DND-41 (cell line): ENCODE measurements at regions not wholly inside any gene's neighbourhood (a gene's known extent, or its start where the extent isn't known, plus 50 kb on each side); places are given as distances from the start of the nearest gene placed in this dataset.

Experiments
- ATAC-seq: fragments of 200-7000 bp; cut with Tn5 transposase; 3 replicates; pipeline ENCODE4 v1.9.1; 2021; ENCODE audit warnings: low read depth; ENCODE audit not compliant: insufficient read depth
- DNase-seq: peaks from one replicate; pipeline ENCODE4 v3.0.0-alpha.2; 2020
- H2AFZ ChIP-seq: 2 replicates; pipeline ENCODE4 v1.6.0; 2012; ENCODE audit warnings: low read depth, low read length
- H3K27ac ChIP-seq: 2 replicates; pipeline ENCODE4 v1.5.1; 2012; ENCODE audit warnings: low read length, inconsistent platforms
- H3K27me3 ChIP-seq: fragments of 200-600 bp; sonication (generic); 2 replicates; pipeline ENCODE4 v1.6.0; 2012; ENCODE audit warnings: low read length, mild to moderate bottlenecking, inconsistent platforms; ENCODE audit not compliant: insufficient read depth, poor library complexity
- H3K36me3 ChIP-seq: 2 replicates; pipeline ENCODE4 v1.5.1; 2012; ENCODE audit warnings: low read length, inconsistent platforms; ENCODE audit not compliant: insufficient read depth
- H3K4me1 ChIP-seq: 2 replicates; pipeline ENCODE4 v1.5.1; 2012; ENCODE audit warnings: mild to moderate bottlenecking, low read length; ENCODE audit not compliant: insufficient read depth
- H3K4me2 ChIP-seq: 2 replicates; pipeline ENCODE4 v1.6.0; 2012; ENCODE audit warnings: mild to moderate bottlenecking, moderate library complexity, low read length, inconsistent platforms; ENCODE audit not compliant: insufficient read depth
- H3K4me3 ChIP-seq, 2 experiments: fragments of 200-600 bp in 1 of 2; shearing (Covaris generic) in 1 of 2; 2 replicates each; pipeline ENCODE4 v1.5.1; 2012 to 2016; ENCODE audit warnings: inconsistent platforms in 2 of 2, low read length in 2 of 2, mild to moderate bottlenecking in 2 of 2, low read depth in 1 of 2, moderate library complexity in 1 of 2
- H3K79me2 ChIP-seq: 2 replicates; pipeline ENCODE4 v1.6.0; 2012; ENCODE audit warnings: low read length, inconsistent platforms; ENCODE audit not compliant: insufficient read depth
- H3K9ac ChIP-seq: 2 replicates; pipeline ENCODE4 v1.6.0; 2012; ENCODE audit warnings: low read depth, mild to moderate bottlenecking, inconsistent platforms, low read length, moderate library complexity
- H3K9me3 ChIP-seq: 2 replicates; pipeline ENCODE4 v1.5.1; 2012; ENCODE audit warnings: low read length, moderate library complexity, mild to moderate bottlenecking, inconsistent platforms; ENCODE audit not compliant: insufficient read depth, severe bottlenecking
- H4K20me1 ChIP-seq: 2 replicates; pipeline ENCODE4 v1.6.0; 2012; ENCODE audit warnings: low read length; ENCODE audit not compliant: insufficient read depth
- EZH2 ChIP-seq: IDR thresholded peaks from 3 replicates; pipeline ENCODE4 v1.6.1; 2012; ENCODE audit warnings: borderline replicate concordance, low read depth, mild to moderate bottlenecking, moderate library complexity, low read length, inconsistent platforms; ENCODE audit not compliant: severe bottlenecking
- TF ChIP-seq, protein P1 (sequence below): IDR thresholded peaks from 2 replicates; pipeline ENCODE4 v1.5.1; 2012; ENCODE audit warnings: borderline replicate concordance, low read length, moderate library complexity, mild to moderate bottlenecking; ENCODE audit not compliant: poor library complexity, severe bottlenecking; ENCODE audit errors: extremely low read depth

DNA sequence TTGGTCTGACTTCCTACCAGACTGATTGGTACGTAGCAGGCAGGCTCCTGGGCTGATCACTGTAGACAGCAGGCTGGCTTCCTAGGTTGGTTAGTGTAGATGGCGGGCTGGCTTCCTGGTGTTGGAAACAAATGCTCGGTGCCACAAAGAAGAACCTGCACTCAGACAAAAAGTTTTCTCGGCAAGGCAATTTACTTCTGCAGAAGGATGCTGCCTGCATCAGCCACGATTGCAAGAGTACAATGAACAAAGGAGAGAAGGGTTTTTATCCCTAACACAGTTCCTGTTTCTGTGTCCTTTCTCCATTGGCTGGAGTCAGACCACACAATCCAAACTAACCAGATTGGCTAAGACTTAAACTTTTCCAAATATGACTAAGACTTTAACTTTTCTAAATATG lies 123.6 kb upstream of the PPP2R2D start:
- H3K79me2 ChIP-seq: no peaks in the 10 kb centered on the region
- ATAC-seq (no peak), DNase-seq (no peak)
- no peak overlapping the region for H3K4me3 ChIP-seq
- H4K20me1 ChIP-seq: no peaks in the 10 kb centered on the region
- TF ChIP-seq EZH2: no peak
- TF ChIP-seq, protein P1, sequence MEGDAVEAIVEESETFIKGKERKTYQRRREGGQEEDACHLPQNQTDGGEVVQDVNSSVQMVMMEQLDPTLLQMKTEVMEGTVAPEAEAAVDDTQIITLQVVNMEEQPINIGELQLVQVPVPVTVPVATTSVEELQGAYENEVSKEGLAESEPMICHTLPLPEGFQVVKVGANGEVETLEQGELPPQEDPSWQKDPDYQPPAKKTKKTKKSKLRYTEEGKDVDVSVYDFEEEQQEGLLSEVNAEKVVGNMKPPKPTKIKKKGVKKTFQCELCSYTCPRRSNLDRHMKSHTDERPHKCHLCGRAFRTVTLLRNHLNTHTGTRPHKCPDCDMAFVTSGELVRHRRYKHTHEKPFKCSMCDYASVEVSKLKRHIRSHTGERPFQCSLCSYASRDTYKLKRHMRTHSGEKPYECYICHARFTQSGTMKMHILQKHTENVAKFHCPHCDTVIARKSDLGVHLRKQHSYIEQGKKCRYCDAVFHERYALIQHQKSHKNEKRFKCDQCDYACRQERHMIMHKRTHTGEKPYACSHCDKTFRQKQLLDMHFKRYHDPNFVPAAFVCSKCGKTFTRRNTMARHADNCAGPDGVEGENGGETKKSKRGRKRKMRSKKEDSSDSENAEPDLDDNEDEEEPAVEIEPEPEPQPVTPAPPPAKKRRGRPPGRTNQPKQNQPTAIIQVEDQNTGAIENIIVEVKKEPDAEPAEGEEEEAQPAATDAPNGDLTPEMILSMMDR: no peak
- no peak overlapping the region for H3K27ac ChIP-seq
- H3K36me3 ChIP-seq: no peaks in the 10 kb centered on the region
- H3K27me3 ChIP-seq: no peaks in the 10 kb centered on the region
- no peak overlapping the region for H3K4me2 ChIP-seq
- no peaks in the 10 kb centered on the region for H3K4me1 ChIP-seq
- H2AFZ ChIP-seq: no peak overlapping the region
- H3K9ac ChIP-seq: no peak overlapping the region
- H3K9me3 ChIP-seq: peaks cover 30% of the 10 kb centered on the region

DNA sequence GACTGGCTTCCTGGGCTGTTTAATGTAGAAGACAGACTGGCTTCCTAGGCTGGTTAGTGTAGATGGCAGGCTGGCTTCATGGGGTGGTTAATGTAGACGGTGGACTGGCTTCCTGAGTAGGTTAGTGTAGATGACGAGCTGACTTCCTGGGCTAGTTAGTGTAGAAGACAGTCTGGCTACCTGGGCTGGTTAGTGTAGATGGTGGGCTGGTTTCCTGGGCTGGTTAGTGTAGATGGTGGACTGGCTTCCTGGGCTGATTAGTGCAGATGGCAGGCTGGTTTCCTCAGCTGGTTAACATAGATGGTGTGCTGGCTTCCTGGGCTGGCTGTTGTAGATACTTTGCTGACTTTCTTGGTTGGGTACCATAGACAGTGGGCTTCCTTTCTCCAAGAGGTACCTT lies 122.9 kb upstream of the PPP2R2D start:
- Histone ChIP-seq H3K9me3 (peaks cover 30% of the 10 kb centered on the region), H3K79me2 (no peaks in the 10 kb centered on the region), H4K20me1 (no peaks in the 10 kb centered on the region), H3K4me1 (no peaks in the 10 kb centered on the region), H2AFZ (no peak overlapping the region), H3K36me3 (no peaks in the 10 kb centered on the region), H3K27ac (no peak overlapping the region), H3K4me3 (no peak overlapping the region), H3K4me2 (no peak overlapping the region), H3K9ac (no peak overlapping the region), H3K27me3 (no peaks in the 10 kb centered on the region)
- ATAC-seq: no peak
- no peak for DNase-seq
- TF ChIP-seq, protein P1: no peak
- TF ChIP-seq EZH2: no peak

DNA sequence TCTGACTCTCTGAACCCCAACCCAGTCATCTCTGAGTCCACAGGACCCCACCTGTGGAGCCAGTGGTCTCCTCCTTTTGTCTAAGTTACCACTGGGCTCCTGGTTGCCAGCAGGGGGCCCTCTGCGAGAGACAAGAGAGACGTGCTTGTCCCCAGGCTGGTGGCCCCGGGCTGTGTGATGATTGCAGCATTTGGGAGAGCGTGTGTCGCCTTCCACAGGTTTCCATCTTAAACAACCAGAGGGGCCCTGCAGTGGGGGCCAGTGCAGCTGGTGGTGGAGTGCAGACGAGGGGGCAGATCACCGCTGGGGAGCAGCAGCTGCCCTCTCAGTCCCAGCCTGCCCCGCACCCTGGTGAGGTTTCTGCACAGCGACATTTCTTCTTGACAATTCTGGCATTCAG lies 122.4 kb upstream of the PPP2R2D start:
- Histone ChIP-seq H3K9me3 (peaks cover 30% of the 10 kb centered on the region), H3K4me2 (no peak overlapping the region)
- no peak for ATAC-seq

More for the DNA sequence above, 122.4 kb upstream of the PPP2R2D start:
- no peaks in the 10 kb centered on the region for H3K4me1 ChIP-seq
- H3K36me3 ChIP-seq: no peaks in the 10 kb centered on the region
- H2AFZ ChIP-seq: no peak overlapping the region
- no peaks in the 10 kb centered on the region for H3K79me2 ChIP-seq
- H4K20me1 ChIP-seq: no peaks in the 10 kb centered on the region
- no peak for TF ChIP-seq EZH2
- TF ChIP-seq, protein P1: no peak
- no peaks in the 10 kb centered on the region for H3K27me3 ChIP-seq
- no peak overlapping the region for H3K9ac ChIP-seq
- H3K4me3 ChIP-seq: no peak overlapping the region
- DNase-seq: no peak
- H3K27ac ChIP-seq: no peak overlapping the region
